Bone marrow (tissue), 2 donors: ENCODE measurements at regions not wholly inside any gene's neighbourhood (a gene's known extent, or its start where the extent isn't known, plus 50 kb on each side); places are given as distances from the start of the nearest gene placed in this dataset.
"Not testable (repeated sequence)": the region's sequence is repeated elsewhere in the genome, so short reads cannot be mapped to it uniquely, and the experiment has no call there.

Source experiments
- DNase-seq, 2 donors: peaks; one replicate each; lab custom pipeline; 2025; lab: John Stamatoyannopoulos, UW

GRCh38 chr5:162796507-162796906, 640.9 kb upstream of the CCNG1 start:
- no peak for DNase-seq

DNA sequence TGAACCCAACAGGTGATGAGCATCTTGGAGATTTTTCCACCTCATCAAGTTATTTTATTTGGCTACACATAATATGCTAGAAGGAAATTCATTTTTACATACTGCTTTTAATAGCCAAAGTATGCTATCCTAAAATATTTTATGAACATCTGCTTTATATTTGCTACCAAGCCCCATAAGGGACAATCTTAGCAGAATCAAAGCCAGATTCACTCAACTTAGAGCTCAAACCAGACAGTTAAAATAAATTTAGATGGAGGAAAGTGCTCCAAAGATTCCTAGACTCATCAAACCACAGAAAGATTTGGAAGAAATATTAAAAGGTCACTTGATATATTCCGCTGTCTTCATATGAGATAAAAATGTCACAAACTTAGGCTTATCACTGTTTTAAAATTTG, 637.1 kb upstream of the CCNG1 start:
- no peak for DNase-seq

DNA sequence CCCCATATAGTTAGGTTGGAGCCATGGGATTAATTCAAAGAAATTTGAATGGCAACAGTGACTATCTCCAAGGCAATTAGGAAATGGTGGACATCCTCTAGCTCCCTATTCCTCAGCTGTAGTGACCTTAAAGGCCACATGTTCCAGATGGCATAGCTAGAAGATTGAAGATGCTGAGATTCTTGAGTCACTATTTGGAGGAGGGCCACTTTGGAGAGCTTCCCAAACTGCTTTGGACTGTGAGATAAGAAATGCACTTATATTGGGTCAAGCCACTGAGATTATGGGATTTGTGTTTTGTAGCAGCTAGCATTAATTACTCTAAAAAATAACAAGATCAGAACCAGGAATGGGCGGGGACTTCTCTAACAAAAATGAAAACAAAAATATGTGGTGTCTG, 636.2 kb upstream of the CCNG1 start:
- DNase-seq = no peak

DNA sequence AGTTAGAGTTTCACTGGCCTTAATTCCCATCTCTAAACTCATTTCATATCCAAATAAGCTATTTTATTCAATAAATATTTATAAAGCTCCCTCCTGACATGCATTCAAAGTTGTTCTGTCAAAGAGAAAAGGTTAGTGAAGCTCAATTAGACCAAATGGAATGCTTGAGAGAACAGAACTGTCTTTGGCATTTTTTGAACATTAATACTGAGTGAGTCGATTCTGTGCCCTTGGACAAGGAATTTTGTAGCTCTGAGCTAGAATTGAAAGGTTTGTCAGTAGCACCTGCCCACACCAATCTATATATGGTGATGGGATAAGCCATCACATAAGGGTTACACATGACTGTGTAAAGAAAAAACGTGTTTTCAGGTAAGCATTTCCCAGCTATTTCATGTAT, 631.2 kb upstream of the CCNG1 start:
- DNase-seq = no peak

DNA sequence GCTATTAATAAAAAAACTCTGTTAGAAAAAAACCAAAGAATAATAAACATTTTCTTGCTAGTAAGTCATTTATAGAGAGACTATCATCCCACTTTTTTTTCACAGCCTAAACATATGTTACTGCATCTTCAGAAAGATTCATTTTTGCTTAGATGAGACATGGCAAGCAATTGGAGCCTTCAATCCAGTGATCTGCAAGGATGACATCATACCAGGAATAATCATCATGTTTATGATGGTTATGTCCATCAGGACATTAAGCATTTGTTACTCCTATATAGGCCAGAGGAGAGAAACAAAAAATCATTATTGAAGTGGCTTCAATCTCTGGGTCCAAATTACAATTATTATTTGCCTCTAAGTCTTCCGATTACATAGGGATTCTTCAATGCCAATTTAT, 626.3 kb upstream of the CCNG1 start:
- DNase-seq = no peak

- DNase-seq = no peak
Measured at GRCh38 chr5:162816816-162817215, 620.6 kb upstream of the CCNG1 start.

GRCh38 chr5:162817364-162817763, 620.0 kb upstream of the CCNG1 start:
- no peak for DNase-seq

DNA sequence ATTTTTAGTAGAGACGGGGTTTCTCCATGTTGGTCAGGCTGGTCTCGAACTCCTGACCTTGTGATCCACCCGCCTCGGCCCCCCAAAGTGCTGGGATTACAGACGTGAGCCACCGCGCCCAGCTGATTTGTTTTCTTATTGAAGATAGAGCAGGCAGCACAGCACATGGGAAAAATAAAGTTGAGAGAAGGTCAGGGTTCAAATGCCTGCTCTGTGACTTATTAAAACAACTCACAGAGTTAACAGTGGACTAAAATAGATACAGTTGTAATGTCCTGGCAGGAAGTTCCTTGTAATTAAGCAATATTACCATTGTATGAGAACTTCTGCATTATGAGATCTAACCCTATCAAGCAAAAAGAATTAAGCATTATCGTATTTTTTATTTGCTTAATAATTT, 615.7 kb upstream of the CCNG1 start:
- DNase-seq = not testable (repeated sequence)

DNA sequence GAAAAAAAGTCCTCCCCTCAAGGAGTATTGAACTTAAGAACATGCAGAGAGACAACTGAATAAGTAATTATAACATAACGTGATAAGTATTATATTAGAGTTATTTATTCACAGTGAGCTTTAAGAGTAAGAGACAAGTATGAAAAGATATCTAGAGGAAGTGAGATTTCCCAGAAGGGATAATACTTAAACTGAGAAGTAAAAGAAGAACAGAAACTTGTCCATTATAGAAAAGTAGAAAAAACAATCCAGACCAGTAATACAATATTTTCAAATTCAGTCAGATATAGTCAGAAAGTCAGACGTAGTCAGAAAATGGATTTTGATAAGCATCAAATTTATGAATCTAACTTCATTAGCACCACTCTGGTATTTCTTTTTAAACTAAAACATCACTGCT, 613.0 kb upstream of the CCNG1 start:
- DNase-seq = no peak

DNA sequence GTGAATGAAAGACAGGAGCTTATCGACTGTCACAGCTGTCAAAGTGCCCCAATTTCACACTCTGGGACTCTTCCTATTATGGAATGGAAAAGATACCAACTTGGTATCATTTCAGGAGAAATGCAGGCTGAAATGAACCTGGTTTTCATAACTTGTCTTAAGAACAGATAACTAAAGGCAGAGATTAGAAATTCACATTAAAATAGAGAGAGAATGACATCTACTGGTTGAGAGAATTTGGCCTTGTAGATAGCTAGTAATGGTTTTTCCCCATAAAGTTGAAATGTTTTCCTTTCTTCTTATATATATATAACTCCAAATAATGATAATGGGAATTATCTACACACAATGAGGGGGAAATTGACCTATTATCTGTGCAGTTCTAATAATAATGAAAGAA, 600.2 kb upstream of the CCNG1 start:
- no peak for DNase-seq

GRCh38 chr5:162842727-162843126, 594.7 kb upstream of the CCNG1 start:
- no peak for DNase-seq

DNA sequence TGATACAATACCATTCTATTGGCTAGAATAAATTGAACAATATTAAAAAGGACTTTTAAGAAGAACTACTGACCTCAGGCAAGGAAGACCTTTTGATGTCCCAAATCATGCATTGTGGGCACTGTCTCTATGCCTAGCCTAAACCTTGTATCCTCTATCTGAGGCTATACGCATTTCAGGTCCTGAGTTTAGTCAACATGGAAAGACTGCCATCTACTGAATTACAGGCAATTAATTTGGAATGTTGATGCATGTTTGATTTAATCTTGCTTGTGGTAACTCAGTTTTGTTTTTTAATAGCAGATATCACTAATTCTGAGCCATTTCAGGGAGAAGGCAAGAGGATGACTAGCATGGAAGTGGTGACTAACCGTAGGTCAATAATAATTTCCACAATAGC, 585.3 kb upstream of the CCNG1 start:
- DNase-seq = no peak

GRCh38 chr5:162858770-162859169, 578.6 kb upstream of the CCNG1 start:
- no peak for DNase-seq

DNA sequence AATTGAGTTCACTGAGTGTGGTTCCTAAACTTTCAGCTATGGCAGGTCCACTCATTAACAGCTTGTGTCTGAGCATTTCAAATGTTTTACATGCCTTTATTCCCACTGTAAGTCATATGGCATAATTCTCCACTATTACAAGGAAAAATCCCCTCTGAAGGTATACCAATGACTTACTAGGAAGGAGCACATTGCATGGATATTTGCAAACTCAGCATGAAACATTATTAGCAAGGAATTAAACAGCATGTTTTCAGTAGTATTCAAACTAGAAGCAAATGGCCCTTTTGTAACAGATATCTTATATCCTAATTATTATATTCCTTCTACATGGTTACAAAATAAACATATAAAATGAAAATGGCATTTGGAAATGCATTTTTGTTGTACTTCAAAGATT, 566.4 kb upstream of the CCNG1 start:
- no peak for DNase-seq

GRCh38 chr5:162882629-162883028, 554.8 kb upstream of the CCNG1 start:
- no peak for DNase-seq

GRCh38 chr5:162886717-162887116, 550.7 kb upstream of the CCNG1 start:
- DNase-seq = no peak

DNA sequence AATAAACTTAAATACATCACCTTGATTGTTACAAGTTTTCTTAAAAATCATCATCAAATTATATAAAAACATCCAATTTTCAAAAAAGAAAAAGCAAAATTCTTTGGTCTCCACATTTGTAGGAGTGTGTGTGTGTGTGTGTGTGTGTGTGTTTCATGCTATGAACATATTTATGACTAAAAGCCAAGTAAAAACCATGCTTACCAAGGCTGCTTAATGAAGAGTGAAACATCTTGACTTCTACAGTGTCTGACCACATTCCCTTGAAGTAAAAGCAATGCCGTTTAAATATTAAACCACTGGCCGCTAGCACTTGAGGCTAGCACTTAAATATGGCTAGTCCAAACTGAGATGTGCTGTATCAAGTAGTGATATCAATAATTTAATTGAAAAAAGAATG, 549.1 kb upstream of the CCNG1 start:
- no peak for DNase-seq

- no peak for DNase-seq
Measured at GRCh38 chr5:162911873-162912272, 525.5 kb upstream of the CCNG1 start.

GRCh38 chr5:162916368-162916767, 521.0 kb upstream of the CCNG1 start:
- DNase-seq = no peak

DNA sequence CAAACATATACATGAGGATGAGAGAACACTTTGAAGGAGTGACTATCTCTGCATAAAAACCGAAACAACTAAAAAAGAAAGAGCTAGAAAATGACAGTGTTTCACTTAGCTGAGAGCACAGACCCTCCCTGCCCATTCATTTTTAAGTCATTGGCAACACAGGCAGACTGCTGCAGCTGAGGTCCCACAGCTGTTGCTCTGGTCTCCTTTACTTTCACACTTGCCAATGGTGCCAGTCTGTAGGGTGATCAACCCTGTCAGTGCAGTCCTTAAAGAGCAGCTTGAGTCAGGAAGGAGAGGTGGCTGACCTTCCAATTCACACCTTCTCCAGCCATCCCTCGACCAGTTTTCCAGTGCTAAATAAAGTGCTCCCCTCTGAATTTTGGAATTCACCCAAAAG, 508.3 kb upstream of the CCNG1 start:
- DNase-seq = no peak

GRCh38 chr5:162931501-162931900, 505.9 kb upstream of the CCNG1 start:
- DNase-seq = no peak

DNA sequence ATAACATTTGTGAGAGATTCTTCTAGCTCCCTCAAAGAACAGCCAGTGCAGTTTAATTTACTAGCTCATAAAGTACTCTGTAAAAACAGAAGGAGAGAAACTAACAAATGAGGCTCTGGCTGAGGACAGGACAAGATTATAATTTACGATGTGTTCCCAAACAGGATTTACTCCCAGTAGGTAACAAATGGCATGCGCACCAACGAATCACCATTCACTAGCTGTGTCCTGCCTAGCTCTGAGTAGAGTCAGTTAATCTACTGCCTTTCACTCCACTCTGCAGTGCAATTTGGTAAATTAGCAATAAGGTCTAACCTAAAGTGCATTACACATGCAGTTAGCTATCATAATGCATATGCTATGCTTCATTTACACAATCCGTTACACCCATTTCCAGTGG, 497.4 kb upstream of the CCNG1 start:
- DNase-seq = no peak

DNA sequence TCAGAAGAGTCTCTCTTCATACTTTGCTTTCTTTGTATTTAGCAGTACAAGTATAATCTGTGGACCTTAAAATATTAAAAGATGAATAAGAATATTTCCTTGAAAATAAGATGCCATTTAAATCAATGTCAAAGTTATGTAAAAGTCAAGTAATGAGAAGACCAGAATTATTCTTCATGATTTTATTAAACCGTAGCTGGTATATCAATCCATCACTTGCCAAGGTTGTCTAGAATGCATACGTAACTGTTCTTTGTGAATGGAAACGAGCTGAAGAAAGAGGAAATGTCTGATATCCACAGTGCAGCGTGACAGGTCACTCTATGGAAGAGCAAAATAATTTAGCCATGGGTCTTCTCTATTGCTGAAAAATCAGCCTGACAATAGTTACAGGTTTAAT, 488.7 kb upstream of the CCNG1 start:
- no peak for DNase-seq

GRCh38 chr5:162956570-162956969, 480.8 kb upstream of the CCNG1 start:
- DNase-seq = no peak

DNA sequence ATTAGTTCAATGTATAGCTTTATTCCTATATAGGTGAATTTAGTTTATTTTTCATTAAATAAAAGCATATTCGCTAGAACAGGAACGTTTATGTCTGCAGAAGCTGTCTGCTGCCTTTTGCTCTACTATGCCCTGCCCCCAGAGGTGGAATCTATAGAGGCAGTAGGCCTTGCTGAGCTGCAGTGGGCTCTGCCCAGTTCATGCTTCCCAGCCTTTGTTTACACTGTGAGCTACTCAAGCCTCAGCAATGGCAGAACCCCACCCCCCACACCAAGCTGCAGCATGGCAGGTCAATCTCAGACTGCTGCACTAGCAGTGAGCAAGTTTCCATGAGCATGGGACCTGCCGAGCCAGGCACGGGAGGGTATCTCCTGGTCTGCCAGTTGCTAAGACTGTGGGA, 473.3 kb upstream of the CCNG1 start:
- not testable (repeated sequence) for DNase-seq
